ENCODE measurements at regions not wholly inside any gene's neighbourhood (a gene's known extent, or its start where the extent isn't known, plus 50 kb on each side); places are given as distances from the start of the nearest gene placed in this dataset.

GRCh38 chr3:137347132-137347531 lies 389.3 kb downstream of the IL20RB start:
- no peaks in the 10 kb centered on the region for H3K36me3 ChIP-seq (ENCODE audit: insufficient read depth, low read length)
- H3K27me3 ChIP-seq (ENCODE audit: insufficient read depth, low read length): no peaks in the 10 kb centered on the region
- no peak overlapping the region for H3K27ac ChIP-seq (ENCODE audit: low read depth, low read length)
- H3K4me3 ChIP-seq (ENCODE audit: low read length): no peak overlapping the region
- H3K4me1 ChIP-seq (ENCODE audit: insufficient read depth, low read length): no peaks in the 10 kb centered on the region
- no peak overlapping the region for H3K9ac ChIP-seq (ENCODE audit: low read depth, low read length)
- no peaks in the 10 kb centered on the region for H3K9me3 ChIP-seq (ENCODE audit: insufficient read depth, low read depth, low read length)
- WGBS: 97% methylated on average over 2 of the region's 2 CpGs

GRCh38 chr3:137347817-137348368 lies 390.1 kb downstream of the IL20RB start:
- H3K4me1 ChIP-seq (ENCODE audit: insufficient read depth, low read length): no peaks in the 10 kb centered on the region
- H3K4me3 ChIP-seq (ENCODE audit: low read length): no peak overlapping the region
- no peaks in the 10 kb centered on the region for H3K27me3 ChIP-seq (ENCODE audit: insufficient read depth, low read length)
- H3K9me3 ChIP-seq (ENCODE audit: insufficient read depth, low read depth, low read length): no peaks in the 10 kb centered on the region
- H3K9ac ChIP-seq (ENCODE audit: low read depth, low read length): no peak overlapping the region
- no peaks in the 10 kb centered on the region for H3K36me3 ChIP-seq (ENCODE audit: insufficient read depth, low read length)
- no CpG with 5 or more reads among the region's 1 CpG for WGBS
- no peak overlapping the region for H3K27ac ChIP-seq (ENCODE audit: low read depth, low read length)

- H3K4me1 ChIP-seq (ENCODE audit: insufficient read depth, low read length): no peaks in the 10 kb centered on the region
- H3K9me3 ChIP-seq (ENCODE audit: insufficient read depth, low read depth, low read length): no peaks in the 10 kb centered on the region
- H3K36me3 ChIP-seq (ENCODE audit: insufficient read depth, low read length): no peaks in the 10 kb centered on the region
- no peaks in the 10 kb centered on the region for H3K27me3 ChIP-seq (ENCODE audit: insufficient read depth, low read length)
- no peak overlapping the region for H3K27ac ChIP-seq (ENCODE audit: low read depth, low read length)
- 69% methylated on average over 7 of the region's 7 CpGs for WGBS
- no peak overlapping the region for H3K4me3 ChIP-seq (ENCODE audit: low read length)
- no peak overlapping the region for H3K9ac ChIP-seq (ENCODE audit: low read depth, low read length)
Measured at GRCh38 chr3:137348936-137349335, 391.2 kb downstream of the IL20RB start.

- no peaks in the 10 kb centered on the region for H3K27me3 ChIP-seq (ENCODE audit: insufficient read depth, low read length)
- no peak overlapping the region for H3K4me3 ChIP-seq (ENCODE audit: low read length)
- H3K36me3 ChIP-seq (ENCODE audit: insufficient read depth, low read length): no peaks in the 10 kb centered on the region
- no peak overlapping the region for H3K27ac ChIP-seq (ENCODE audit: low read depth, low read length)
- H3K9me3 ChIP-seq (ENCODE audit: insufficient read depth, low read depth, low read length): no peaks in the 10 kb centered on the region
- H3K4me1 ChIP-seq (ENCODE audit: insufficient read depth, low read length): no peaks in the 10 kb centered on the region
- 98% methylated on average over 7 of the region's 8 CpGs for WGBS
- H3K9ac ChIP-seq (ENCODE audit: low read depth, low read length): no peak overlapping the region
Measured at GRCh38 chr3:137349557-137350348, 392.0 kb downstream of the IL20RB start.

- H3K9me3 ChIP-seq (ENCODE audit: insufficient read depth, low read depth, low read length): 0 out of 2 replicates have a peak, but pooled peaks cover 4% of the 10 kb centered on the region
- H3K36me3 ChIP-seq (ENCODE audit: insufficient read depth, low read length): no peaks in the 10 kb centered on the region
- no peaks in the 10 kb centered on the region for H3K27me3 ChIP-seq (ENCODE audit: insufficient read depth, low read length)
- no peak overlapping the region for H3K9ac ChIP-seq (ENCODE audit: low read depth, low read length)
- H3K4me3 ChIP-seq (ENCODE audit: low read length): no peak overlapping the region
- WGBS: 97% methylated on average over 2 of the region's 2 CpGs
- H3K4me1 ChIP-seq (ENCODE audit: insufficient read depth, low read length): no peaks in the 10 kb centered on the region
- no peak overlapping the region for H3K27ac ChIP-seq (ENCODE audit: low read depth, low read length)
Measured at GRCh38 chr3:137360531-137361201, 402.9 kb downstream of the IL20RB start.

GRCh38 chr3:137382005-137382594 lies 382.0 kb upstream of the SOX14 start:
- Histone ChIP-seq H3K9me3 (ENCODE audit: insufficient read depth, low read depth, low read length) (no peaks in the 10 kb centered on the region), H3K27me3 (ENCODE audit: insufficient read depth, low read length) (no peaks in the 10 kb centered on the region), H3K27ac (ENCODE audit: low read depth, low read length) (no peak overlapping the region), H3K4me1 (ENCODE audit: insufficient read depth, low read length) (no peaks in the 10 kb centered on the region), H3K9ac (ENCODE audit: low read depth, low read length) (no peak overlapping the region), H3K36me3 (ENCODE audit: insufficient read depth, low read length) (no peaks in the 10 kb centered on the region), H3K4me3 (ENCODE audit: low read length) (no peak overlapping the region)
- 97% methylated on average over 2 of the region's 3 CpGs for WGBS

GRCh38 chr3:137385922-137386321 lies 378.2 kb upstream of the SOX14 start:
- Histone ChIP-seq H3K36me3 (ENCODE audit: insufficient read depth, low read length) (no peaks in the 10 kb centered on the region), H3K27me3 (ENCODE audit: insufficient read depth, low read length) (no peaks in the 10 kb centered on the region), H3K9me3 (ENCODE audit: insufficient read depth, low read depth, low read length) (no peaks in the 10 kb centered on the region; the same call in 1 of the 2 replicates), H3K4me1 (ENCODE audit: insufficient read depth, low read length) (no peaks in the 10 kb centered on the region), H3K27ac (ENCODE audit: low read depth, low read length) (no peak overlapping the region), H3K4me3 (ENCODE audit: low read length) (no peak overlapping the region), H3K9ac (ENCODE audit: low read depth, low read length) (no peak overlapping the region)
- 92% methylated on average over 1 of the region's 1 CpG for WGBS

GRCh38 chr3:137409584-137409983 lies 354.5 kb upstream of the SOX14 start:
- Histone ChIP-seq H3K36me3 (ENCODE audit: insufficient read depth, low read length) (no peaks in the 10 kb centered on the region), H3K9me3 (ENCODE audit: insufficient read depth, low read depth, low read length) (peaks cover 12% of the 10 kb centered on the region), H3K4me1 (ENCODE audit: insufficient read depth, low read length) (no peaks in the 10 kb centered on the region), H3K27ac (ENCODE audit: low read depth, low read length) (no peak overlapping the region), H3K9ac (ENCODE audit: low read depth, low read length) (no peak overlapping the region), H3K27me3 (ENCODE audit: insufficient read depth, low read length) (no peaks in the 10 kb centered on the region), H3K4me3 (ENCODE audit: low read length) (no peak overlapping the region)
- 33% methylated on average over 1 of the region's 2 CpGs for WGBS

- no peak overlapping the region for H3K4me3 ChIP-seq (ENCODE audit: low read length)
- H3K4me1 ChIP-seq (ENCODE audit: insufficient read depth, low read length): no peaks in the 10 kb centered on the region
- no peaks in the 10 kb centered on the region for H3K27me3 ChIP-seq (ENCODE audit: insufficient read depth, low read length)
- no CpG with 5 or more reads among the region's 1 CpG for whole genome bisulfite sequencing
- H3K27ac ChIP-seq (ENCODE audit: low read depth, low read length): no peak overlapping the region
- H3K9ac ChIP-seq (ENCODE audit: low read depth, low read length): no peak overlapping the region
- no peaks in the 10 kb centered on the region for H3K36me3 ChIP-seq (ENCODE audit: insufficient read depth, low read length)
- peaks cover 12% of the 10 kb centered on the region for H3K9me3 ChIP-seq (ENCODE audit: insufficient read depth, low read depth, low read length)
Measured at GRCh38 chr3:137410028-137410427, 354.1 kb upstream of the SOX14 start.

GRCh38 chr3:137420198-137420995 lies 343.7 kb upstream of the SOX14 start:
- 96% methylated on average over 4 of the region's 4 CpGs for WGBS
- Histone ChIP-seq H3K27ac (ENCODE audit: low read depth, low read length) (no peak overlapping the region), H3K4me1 (ENCODE audit: insufficient read depth, low read length) (no peaks in the 10 kb centered on the region), H3K9ac (ENCODE audit: low read depth, low read length) (no peak overlapping the region), H3K36me3 (ENCODE audit: insufficient read depth, low read length) (no peaks in the 10 kb centered on the region), H3K27me3 (ENCODE audit: insufficient read depth, low read length) (no peaks in the 10 kb centered on the region), H3K4me3 (ENCODE audit: low read length) (no peak overlapping the region), H3K9me3 (ENCODE audit: insufficient read depth, low read depth, low read length) (0 out of 2 replicates have a peak, but pooled peaks cover 2% of the 10 kb centered on the region)

Measured in HUES64 (cell line).